ENCODE measurements at regions not wholly inside any gene's neighbourhood (a gene's known extent, or its start where the extent isn't known, plus 50 kb on each side); places are given as distances from the start of the nearest gene placed in this dataset.

DNA sequence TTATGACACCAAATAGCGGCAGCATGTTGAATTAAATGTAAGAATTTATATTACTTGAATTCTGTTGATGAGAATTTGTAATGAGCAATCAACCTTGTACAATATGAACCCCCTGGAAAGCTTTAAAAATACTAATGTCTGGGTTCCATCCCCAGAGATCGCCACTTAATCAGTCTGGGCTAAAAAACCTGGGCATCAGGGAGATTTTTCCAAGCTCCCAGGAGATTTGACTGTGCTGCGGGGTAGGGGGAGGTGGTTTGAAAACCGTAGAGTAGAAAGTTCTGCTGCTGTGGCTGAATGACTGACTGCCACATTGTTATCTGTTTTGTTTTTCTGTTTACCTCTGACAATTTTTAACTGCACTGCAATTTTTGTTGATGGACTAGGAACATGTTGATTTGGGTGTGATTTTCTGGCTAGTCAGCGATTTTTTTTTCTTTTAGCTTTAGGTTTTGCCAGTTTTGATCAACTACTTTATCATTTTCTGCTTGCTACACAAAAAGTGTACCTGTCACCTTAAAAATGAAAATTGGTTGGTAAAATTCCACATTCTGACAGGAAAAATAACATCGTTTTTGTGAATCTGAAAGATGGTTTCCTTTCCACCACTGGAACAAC lies 79.3 kb downstream of the PCTP start:
- DNase-seq (ENCODE audit: low read depth, low spot score) = no peak

DNA sequence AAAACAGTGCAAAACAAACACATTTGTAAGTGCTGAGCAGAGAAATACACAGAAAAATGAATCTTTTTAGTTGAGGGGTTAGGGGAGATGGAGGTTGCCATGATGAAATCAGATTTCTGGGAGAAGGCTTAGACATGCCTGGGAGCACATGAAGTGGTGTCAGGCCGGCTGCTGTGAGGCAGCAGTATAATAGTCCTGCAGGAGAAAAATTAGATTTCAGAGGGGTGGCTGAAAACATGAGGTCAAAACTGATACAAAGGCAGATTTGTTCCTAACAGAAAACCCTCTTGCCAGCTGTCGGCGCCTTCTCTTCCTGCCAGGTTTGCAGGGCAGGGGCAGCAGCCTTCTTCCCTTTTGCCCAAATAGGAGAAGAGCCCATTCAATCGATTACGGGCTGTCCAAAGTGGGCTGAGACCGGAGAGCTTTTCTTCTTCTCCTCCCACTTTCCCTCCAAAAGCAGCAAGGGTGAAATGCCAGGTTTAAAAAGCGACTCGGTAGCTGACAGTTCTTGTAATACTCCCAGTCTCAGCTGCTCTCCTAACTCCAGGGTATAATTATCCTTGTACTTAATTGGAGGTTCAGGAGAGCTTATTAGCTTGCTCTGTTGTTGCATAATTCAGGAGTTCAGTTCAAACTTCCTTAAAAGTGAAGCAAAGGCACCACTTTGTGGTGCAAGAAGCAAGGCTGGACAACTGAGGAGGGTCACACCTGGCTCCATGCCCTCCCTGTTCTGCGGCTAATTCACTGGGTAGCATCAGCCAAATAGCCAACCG lies 80.0 kb downstream of the PCTP start:
- DNase-seq (ENCODE audit: low read depth, low spot score) = no peak

DNA sequence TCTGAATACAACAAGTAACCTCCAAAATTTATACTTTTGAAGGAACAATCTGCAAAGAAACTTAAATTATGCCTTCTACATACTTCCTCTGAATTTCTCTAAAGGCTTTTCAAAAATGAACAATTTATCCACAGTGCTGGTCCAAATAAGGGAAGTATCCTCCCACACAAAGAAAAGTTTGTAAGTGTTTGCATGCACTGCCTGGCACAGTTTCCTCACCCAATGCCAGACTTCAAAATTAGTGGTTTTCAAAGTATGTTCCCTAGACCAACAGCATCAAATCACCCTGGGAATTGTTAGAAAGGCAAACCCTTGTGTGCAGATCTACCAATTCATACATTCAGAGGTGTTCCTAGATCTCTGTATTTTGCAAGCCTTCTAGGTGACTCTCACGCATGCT lies 82.5 kb downstream of the PCTP start:
- DNase-seq (ENCODE audit: low read depth, low spot score) = peak; percentile 56

DNA sequence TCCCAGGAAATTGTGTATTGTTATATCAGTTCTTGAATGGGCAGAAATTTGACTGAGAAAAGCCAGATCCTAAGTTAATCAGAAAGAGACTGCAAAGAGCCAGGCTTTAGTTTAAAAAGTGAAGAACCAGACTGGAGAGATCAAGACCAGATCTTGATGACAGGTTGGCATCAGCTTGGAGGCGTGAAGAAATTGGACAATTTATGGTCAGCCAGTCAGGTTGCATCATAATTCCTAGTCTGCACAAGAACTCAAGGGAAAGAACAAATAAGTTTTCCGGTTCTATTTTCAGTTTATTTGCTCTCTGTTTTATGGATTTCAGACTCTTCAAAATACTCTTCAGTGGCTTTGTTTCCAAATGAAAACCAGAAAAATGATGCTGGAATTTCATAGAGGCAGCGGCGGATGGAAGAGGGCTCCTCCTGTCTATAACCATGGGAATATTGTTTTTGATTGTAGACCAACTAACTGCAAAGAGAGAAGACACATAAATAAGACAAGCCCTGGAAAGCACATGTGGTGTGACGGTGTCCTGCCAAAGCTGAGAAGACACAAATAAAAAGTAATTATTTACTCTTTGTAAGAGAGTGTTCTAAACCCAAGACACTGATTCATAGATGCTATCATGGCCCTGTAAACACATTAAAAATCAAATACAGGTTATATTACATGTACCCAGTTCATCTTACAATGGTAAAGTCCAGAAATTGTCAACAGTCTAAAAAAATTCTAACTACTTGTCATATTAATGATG lies 91.7 kb downstream of the PCTP start:
- DNase-seq (ENCODE audit: low read depth, low spot score) = no peak

DNA sequence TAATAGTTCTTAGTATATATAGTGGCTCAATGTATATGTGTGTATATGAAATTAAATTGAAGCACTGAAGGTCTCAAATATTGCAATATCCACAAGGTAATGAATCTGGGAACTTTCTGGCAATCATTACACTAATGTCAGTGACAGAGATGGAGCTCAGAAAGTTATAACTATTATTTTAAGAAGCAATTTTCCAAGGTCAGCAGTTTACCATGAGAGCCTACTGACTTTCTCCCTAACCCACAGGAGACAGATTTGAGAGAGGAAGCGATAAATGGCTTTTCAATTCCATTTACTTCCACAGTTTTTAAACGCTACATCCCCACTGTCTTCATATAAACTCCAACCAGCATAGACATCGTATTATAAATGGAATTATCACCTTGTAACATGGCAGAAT lies 92.9 kb downstream of the PCTP start:
- no peak for DNase-seq (ENCODE audit: low read depth, low spot score)

DNA sequence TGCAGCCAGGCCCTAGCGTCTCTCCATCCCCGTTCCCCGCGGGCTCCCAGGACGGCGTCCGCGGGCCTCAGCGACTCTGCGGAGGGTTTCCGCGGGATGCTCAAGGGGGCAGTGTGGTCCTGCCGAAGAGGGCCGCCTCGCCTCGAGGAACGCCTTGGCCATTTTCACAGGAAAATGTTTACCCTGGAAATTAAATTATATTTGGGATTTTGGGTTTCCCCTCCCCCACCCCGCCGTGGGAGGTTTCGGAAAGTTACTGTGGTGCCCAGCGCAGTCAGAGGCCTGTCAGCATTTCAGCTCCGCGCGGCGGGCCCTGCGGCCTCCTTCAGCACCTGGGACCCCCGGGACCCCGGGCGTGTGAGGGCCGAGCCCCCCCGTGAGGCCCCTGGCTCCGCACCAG lies 94.5 kb downstream of the PCTP start:
- peak; percentile 76 for DNase-seq (ENCODE audit: low read depth, low spot score)

DNA sequence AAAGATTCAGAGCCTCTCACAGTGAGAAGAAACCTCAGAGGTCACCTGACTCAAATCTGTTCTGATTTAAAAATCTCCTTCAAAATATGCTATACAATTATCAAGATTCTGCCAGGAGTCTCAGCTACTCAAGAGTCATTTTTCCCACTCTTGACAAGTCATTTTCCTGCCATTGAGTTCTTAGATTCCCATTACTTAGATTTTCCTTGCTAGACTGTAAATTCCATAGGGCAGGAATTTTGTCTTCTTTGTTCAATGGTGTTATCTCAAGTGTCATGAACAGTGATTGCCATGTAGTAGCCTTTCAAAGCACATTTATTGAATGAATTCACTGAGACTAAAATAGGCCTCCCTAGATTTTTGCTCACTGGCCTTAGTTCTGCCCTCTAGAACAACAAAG lies 95.9 kb downstream of the PCTP start:
- DNase-seq (ENCODE audit: low read depth, low spot score) = no peak

DNA sequence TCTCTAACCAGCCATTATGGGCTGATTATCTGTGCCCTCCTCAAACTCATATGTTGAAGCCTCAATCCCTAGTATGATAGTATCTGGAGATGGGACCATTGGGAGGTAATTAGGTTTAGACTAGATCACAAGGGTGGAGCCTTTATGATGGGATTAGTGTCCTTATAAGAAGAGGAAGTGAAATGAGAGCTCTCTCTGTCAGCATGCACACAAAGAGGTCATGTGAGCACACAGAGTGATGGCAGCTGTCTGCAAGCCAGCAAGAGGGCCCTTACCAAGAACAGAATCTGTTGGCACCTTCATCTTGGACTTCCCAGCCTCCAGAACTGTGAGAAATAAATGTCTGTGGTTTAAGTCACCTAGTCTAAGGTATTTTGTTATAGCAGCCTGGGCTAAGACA lies 101.9 kb downstream of the PCTP start:
- DNase-seq (ENCODE audit: low read depth, low spot score) = no peak

DNA sequence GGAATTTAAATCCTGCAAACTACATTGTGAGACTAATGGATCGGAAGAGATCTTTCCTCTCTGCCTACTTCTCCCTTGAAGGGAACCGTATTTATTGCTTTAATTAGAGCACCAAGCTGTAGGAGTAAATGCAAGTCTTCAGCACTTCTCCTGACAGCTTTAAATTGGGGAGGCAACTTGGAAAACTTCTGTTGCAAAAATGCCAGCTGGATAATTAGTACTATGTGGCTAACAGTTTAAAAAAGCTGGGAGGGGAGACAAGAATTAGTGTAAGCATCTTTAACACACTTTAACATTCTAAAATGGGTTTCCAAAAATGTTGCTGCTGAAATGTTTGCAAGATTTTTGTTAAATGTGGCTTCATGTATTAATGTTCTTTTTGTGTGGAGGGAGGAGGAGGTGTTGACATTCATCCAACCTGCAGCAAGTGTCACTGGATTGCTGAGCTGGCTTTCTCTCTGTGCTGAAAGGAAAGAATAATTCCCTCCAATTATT lies 108.5 kb downstream of the PCTP start:
- DNase-seq (ENCODE audit: low read depth, low spot score) = no peak

DNA sequence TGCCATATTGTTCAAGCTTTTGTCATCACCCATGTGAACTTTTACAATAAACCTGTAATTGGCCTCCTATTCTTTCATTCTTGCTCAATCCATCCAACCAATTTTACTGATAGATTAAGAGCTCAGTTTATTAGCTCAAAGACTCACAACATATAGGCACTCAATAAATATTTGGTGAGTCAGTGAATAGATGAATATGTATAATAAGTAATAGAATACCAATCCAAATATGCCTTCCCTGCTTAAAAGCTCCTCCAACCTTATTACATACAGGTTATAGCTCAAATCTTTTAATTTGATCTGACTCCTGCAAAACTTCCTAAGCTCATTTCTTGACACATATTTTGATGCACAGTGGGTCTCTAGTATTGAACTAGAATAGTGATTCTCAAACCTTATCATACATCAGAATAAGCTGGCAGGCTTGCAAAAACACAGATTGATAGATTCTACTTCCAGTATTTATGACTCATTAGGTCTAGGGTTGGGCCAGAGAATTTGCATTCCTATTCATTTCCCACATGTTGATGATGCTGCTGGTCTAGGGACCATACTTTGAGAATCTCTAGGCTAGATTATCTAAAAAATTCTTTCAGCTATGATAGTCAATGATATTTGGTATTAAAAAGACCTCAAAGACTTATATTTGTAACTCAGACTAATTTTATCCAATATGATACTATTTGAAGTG lies 114.4 kb downstream of the PCTP start:
- DNase-seq (ENCODE audit: low read depth, low spot score) = no peak

DNA sequence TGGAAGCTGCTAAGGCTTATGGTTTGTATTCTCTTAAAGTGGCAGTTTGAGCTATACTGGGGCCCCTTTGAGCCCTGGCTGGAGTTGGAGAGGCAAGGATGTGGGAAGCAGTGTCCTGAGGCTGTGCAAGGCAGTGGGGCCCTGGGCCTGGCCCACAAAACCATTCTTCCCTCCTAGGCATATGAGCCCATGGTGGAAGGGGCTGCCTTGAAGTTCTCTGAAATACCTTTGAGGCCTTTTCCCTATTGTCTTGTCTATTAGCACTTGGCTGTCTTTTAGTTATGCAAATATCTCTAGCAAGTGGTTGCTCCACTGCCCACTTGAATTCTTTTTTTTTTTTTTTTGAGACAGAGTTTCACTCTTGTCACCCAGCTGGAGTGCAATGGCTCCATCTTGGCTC lies 119.2 kb downstream of the PCTP start:
- no peak for DNase-seq (ENCODE audit: low read depth, low spot score)

DNA sequence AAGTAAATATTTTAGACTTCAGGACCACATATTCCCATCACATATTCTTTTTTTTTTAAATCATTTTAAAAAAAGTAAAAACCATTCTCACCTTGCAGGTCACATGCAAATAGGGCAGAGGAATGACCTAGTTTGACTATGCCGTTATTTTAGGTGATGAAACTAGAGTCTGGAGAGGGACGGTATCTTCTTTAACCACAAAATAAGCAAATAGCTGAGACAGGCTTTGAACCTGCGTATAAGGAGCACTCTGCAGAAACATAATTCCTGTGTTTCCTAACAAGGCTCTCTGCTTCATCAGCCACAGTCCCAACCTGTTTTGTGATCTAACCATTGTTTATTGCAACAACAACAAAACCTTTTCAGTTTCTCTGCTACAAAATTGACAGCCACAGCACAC lies 121.5 kb downstream of the PCTP start:
- DNase-seq (ENCODE audit: low read depth, low spot score) = no peak

DNA sequence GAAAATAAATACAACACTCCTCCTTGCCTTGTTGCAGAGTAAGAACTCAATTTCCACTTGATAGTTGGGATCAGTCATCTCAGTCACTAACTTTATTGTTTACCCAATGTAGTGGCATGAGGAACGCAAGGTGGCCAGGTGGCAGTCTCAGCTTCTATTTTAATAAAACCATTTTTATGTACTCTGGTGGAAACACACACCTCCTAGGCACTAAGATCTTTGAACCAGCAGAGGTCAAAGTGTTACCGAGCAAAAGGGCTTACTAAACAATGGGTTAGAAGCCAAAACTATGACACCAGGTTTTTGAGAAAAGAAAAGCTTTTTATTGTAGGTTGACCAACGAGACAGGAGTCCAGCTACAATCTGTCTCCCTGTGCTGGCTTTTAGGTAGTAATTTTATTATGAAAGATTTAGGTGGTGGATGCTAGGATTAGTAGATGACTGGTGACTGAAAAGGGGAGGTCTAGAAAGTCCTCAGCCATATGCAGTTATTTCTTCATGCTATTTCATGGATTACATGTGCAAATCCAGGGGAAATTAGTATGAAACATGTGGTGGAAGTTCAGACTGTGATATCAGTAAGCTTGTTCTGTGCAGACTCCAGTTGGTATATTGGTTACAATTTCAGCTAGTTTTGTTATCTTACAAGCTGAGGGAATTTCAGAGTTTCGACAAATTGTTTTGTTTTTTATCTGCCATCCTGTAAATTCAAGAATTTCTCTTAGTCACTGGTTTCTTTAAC lies 122.3 kb downstream of the PCTP start:
- DNase-seq (ENCODE audit: low read depth, low spot score) = no peak

DNA sequence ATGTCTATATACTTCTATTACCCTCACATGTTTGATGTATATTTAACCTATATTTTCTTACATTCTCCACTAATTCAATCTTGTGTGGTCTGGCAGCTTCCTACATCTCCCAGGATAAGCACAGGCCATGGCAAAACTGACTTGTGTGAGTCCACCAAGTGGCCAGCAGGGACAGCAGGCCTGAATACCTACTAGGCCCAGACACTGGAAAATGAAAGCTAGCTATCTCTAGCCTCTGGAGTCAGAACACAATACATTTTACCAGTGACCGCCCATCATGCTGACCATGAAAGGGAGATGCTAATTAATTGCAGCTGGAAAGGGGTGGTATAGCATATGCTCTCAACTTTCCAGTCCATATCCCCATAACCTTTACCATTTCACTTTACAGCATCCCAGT lies 132.3 kb downstream of the PCTP start:
- no peak for DNase-seq (ENCODE audit: low read depth, low spot score)

DNA sequence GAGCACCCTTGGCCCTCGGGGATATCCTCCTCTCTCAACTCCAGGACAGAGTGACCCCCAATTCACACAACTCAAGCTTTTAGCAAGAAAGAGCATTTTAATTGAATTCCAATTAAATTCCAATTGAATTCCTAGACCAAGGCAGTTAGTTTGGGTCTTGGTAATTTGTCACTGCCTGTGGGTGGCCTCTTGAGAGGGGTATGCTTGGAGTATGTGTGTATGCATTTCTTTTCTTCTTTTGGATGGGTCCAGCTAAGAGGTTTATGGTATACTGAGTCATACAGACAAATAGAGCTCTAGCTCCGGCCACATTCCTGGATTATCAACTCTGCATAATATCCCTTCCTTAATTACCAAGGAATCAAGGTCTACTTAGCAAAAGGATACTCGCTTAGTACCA lies 136.7 kb downstream of the PCTP start:
- DNase-seq (ENCODE audit: low read depth, low spot score) = no peak

DNA sequence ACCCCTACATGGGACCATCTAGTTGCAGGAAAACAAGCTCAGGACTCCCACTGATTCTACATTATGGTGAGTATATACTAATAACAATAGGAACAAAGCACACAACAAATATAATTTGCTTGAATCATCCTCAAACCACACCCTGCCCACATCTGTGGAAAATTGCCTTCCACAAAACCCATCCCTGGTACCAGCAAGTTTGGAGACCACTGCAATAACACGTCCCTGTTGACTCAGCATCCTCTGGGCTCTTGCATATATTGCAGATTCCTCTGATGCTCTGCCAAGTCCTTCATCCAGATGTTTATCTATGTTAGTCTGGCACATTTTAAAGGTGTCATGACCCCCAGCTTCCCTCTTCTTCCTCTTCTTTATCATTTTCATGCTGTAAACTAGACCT lies 138.4 kb downstream of the PCTP start:
- no peak for DNase-seq (ENCODE audit: low read depth, low spot score)

DNA sequence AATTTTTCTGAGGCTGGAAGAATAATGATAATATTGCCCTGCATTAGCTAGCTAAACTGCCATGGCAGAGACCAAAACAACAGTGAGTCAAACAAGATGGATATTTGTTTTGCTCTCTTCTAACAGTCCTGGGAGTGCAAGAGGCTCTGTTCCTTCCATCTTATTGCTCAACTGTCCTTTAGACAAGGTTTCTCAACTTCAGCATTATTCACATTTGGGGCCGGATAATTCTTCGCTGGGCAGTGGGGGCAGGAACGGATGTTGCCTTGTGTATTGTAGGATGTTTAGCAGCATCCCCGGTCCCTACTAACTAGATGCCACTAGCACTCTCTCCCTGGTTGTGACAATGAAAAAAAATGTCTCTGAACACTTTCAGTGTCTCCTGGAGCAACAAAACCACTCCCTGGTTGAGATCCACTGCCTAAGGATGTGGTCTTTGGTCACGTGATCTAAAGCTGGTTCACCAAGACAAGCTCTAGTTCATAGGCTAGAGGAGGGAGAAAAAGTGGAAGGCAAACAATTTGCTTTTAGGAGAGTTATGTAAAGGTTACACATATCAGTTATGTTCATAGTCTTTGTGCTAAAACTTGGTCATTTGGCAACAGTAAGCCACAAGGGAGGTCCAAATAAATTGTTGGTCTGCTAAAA lies 144.4 kb downstream of the PCTP start:
- no peak for DNase-seq (ENCODE audit: low read depth, low spot score)

DNA sequence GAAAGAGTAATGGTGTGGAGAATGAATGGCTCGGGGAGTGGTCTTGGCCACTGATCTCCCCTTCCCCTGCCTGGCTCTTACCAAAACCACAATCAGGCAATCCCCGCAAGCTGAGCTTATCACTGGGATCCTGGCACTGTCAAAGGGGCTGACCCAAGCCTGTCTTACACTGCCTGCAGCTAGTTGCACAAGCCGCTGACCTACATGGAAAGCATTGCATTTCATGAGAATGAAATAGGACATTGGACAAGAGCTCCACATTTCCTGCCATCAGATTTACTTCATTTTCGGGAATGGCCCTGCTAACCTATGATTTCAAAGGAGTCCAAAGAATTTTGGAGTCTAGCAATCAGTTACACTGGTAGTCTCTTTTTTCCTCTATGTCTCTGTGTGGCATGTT lies 146.4 kb downstream of the PCTP start:
- no peak for DNase-seq (ENCODE audit: low read depth, low spot score)

DNA sequence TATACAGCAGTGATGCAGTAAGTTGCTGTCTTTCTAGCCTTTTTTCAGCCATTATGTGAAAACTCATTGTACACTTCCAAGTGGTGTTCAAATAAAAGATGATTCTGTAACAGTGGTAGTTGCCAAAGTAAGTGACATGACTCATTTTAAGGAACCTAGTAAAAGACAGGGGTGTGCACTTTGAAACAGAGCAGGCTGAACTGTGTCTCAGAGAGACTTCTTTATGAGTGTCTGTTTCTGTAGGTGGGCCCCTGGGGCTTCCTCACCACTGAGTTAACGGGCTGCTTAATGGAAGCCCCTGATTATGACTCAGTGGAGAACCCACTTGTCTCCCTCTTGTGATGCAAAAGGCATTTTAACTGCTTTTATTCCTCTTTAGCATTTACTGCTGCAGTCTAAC lies 147.3 kb downstream of the PCTP start:
- DNase-seq (ENCODE audit: low read depth, low spot score) = no peak

DNA sequence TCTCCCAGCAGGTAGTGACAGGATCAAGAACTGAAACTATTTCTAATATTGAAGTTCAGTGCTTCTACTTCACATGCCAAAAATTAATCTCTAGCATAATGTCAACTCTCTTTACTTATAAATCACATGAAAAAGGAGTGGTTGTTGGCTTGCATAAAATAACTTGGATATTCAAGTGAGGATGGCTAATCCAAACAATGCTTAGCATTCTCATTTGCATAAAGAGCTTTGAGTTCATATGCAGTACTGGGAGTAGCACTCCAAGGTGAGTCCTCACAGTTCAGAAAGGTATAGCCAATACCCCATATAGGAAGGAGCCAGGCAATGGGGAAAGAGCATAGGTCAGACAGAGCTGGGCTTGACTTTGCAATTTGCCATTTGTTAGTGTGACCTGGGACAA lies 149.3 kb downstream of the PCTP start:
- DNase-seq (ENCODE audit: low read depth, low spot score) = no peak

All from astrocyte of the hippocampus (primary cell).